Adrenal gland (tissue), 9 donors: ENCODE measurements at regions not wholly inside any gene's neighbourhood (a gene's known extent, or its start where the extent isn't known, plus 50 kb on each side); places are given as distances from the start of the nearest gene placed in this dataset.

ENCODE experiments used
- DNase-seq, 7 donors: peaks; one replicate each; pipeline ENCODE4 v3.0.0-alpha.2; 2019 to 2020
- H3K27ac ChIP-seq, 5 donors: fragments of 200-600 bp; sonication (generic) in 4 of 5; 1 replicate in 3 of 5; 2 replicates in 2 of 5; pipeline versions ENCODE4 v1.5.1 to v1.8.0; 2016 to 2020; ENCODE audit warnings: mild to moderate bottlenecking in 1 of 5
- H3K27me3 ChIP-seq: fragments of 200-600 bp; 2 replicates; pipeline ENCODE4 v1.8.0; 2021
- H3K36me3 ChIP-seq, 2 donors: fragments of 200-600 bp; replicated peaks in 1 of 2; 1 replicate in 1 of 2; 2 replicates in 1 of 2; pipeline versions ENCODE4 v1.5.1 to v1.8.0; 2018 to 2022
- H3K4me1 ChIP-seq, 2 donors: fragments of 200-600 bp; replicated peaks in 1 of 2; 1 replicate in 1 of 2; 2 replicates in 1 of 2; pipeline versions ENCODE4 v1.5.1 to v1.8.0; 2018 to 2021
- H3K4me3 ChIP-seq, 4 donors: fragments of 200-600 bp; sonication (generic) in 3 of 4; one replicate each; pipeline ENCODE4 v1.5.1; 2016 to 2018
- H3K9me3 ChIP-seq, 3 donors: fragments of 200-600 bp; sonication (generic) in 1 of 3; replicated peaks in 1 of 3; 1 replicate in 2 of 3; 2 replicates in 1 of 3; pipeline versions ENCODE4 v1.5.1 to v1.8.0; 2016 to 2021
- CTCF ChIP-seq, 6 experiments: fragments of 450-650 bp in 4 of 6; fragments of 200-600 bp in 2 of 6; sonication (generic) in 1 of 6; IDR thresholded peaks; 1 replicate in 5 of 6; 2 replicates in 1 of 6; pipeline versions ENCODE4 v1.5.1 to v1.8.0; 2016 to 2021; ENCODE audit warnings: antibody characterized with exemption in 6 of 6, mild to moderate bottlenecking in 2 of 6, moderate library complexity in 1 of 6
- POLR2A ChIP-seq, 2 donors: fragments of 450-650 bp; IDR thresholded peaks; one replicate each; pipeline ENCODE4 v1.6.1; 2017; ENCODE audit warnings: antibody characterized with exemption in 2 of 2, mild to moderate bottlenecking in 2 of 2, moderate library complexity in 1 of 2
- WGBS, 4 donors: extraction: QIAGEN DNeasy Blood & Tissue Kit in 2 of 4; methylation state at CpG; one replicate each; pipeline versions ENCODE4 v1.1.5 to v1.1.7; 2013 to 2017; 5-methylcytosine and 5-hydroxymethylcytosine counted together
- intact Hi-C, 2 donors: fragments of 100-400 bp; cut with DNase I; formaldehyde crosslinking; loops; one replicate each; pipeline versions ENCODE4 v1.14.1 to v1.15.0; 2022 to 2023
- donor health status: healthy with polysubstance abuse.
- donor health status: Bipolar disorder and iron deficiency.
- donor health status: DM: yes; HTN: yes; CAD: no.
- donor health status: DM: no; HTN: no; CAD: no.
- donor health status: DM: no; HTN: no; CAD: no.

GRCh38 chr9:1115370-1115769, 65.2 kb downstream of the DMRT2 start:
- no peaks in the 10 kb centered on the region for H3K9me3 ChIP-seq
- H3K27me3 ChIP-seq = no peaks in the 10 kb centered on the region
- TF ChIP-seq CTCF (IDR thresholded peaks at IDR 0.05) (no peak), POLR2A (IDR thresholded peaks at IDR 0.05) (no peak)
- no peaks in the 10 kb centered on the region for H3K36me3 ChIP-seq
- no peak overlapping the region for H3K4me3 ChIP-seq
- WGBS, 4 donors = 60 to 76% (median 66%) methylated on average over 3 of the region's 3 CpGs
- H3K27ac ChIP-seq = no peak overlapping the region
- intact Hi-C loops = no loop called here
- no peak for DNase-seq
- H3K4me1 ChIP-seq = no peaks in the 10 kb centered on the region

DNA sequence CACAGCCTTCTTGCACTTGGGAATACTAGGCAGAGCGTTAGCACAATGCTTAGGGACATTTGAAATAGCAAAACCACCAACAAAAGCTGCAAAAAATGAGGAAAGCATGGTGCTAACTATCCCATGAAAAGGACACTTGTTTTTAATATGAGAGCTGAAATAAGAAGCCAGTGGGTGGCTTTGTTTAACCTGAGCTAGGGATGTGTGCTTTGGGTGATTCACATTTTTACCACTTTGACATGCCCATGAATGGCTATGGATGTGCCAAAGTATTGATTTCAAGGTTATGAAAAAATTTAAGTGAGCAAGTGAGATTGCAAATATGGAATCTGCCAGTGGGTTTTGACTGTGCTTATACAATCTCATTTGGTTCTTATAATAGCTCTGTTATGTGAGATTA, 67.3 kb downstream of the DMRT2 start:
- no peaks in the 10 kb centered on the region for H3K9me3 ChIP-seq
- WGBS, 4 donors = 65 to 69% (median 69%) methylated on average over 1 of the region's 1 CpG
- no peaks in the 10 kb centered on the region for H3K27me3 ChIP-seq
- intact Hi-C loops = no loop called here
- no peaks in the 10 kb centered on the region for H3K4me1 ChIP-seq
- no peak overlapping the region for H3K27ac ChIP-seq
- no peak for DNase-seq
- H3K4me3 ChIP-seq = no peak overlapping the region
- H3K36me3 ChIP-seq = no peaks in the 10 kb centered on the region
- TF ChIP-seq CTCF (IDR thresholded peaks at IDR 0.05) (no peak), POLR2A (IDR thresholded peaks at IDR 0.05) (no peak)

- Histone ChIP-seq H3K4me1 (no peaks in the 10 kb centered on the region), H3K27me3 (no peaks in the 10 kb centered on the region), H3K27ac (no peak overlapping the region), H3K36me3 (no peaks in the 10 kb centered on the region), H3K9me3 (no peaks in the 10 kb centered on the region), H3K4me3 (no peak overlapping the region)
- TF ChIP-seq CTCF (IDR thresholded peaks at IDR 0.05) (no peak), POLR2A (IDR thresholded peaks at IDR 0.05) (no peak)
- intact Hi-C loops = no loop called here
- WGBS, 4 donors = 26 to 35% (median 31%) methylated on average over 6 of the region's 6 CpGs
- DNase-seq = no peak
Observed at GRCh38 chr9:1120500-1121165, 70.5 kb downstream of the DMRT2 start.

- intact Hi-C loops = no loop called here
- no peaks in the 10 kb centered on the region for H3K4me1 ChIP-seq
- H3K36me3 ChIP-seq = no peaks in the 10 kb centered on the region
- H3K9me3 ChIP-seq = no peaks in the 10 kb centered on the region
- no peak overlapping the region for H3K27ac ChIP-seq
- no peak overlapping the region for H3K4me3 ChIP-seq
- no peaks in the 10 kb centered on the region for H3K27me3 ChIP-seq
- 23 to 44% (median 32%) methylated on average over 2 of the region's 2 CpGs for WGBS, 4 donors
- no peak for TF ChIP-seq CTCF (IDR thresholded peaks at IDR 0.05)
- no peak for TF ChIP-seq POLR2A (IDR thresholded peaks at IDR 0.05)
- DNase-seq = no peak
Observed at GRCh38 chr9:1125741-1126140, 75.6 kb downstream of the DMRT2 start.
